ENCODE measurements at regions not wholly inside any gene's neighbourhood (a gene's known extent, or its start where the extent isn't known, plus 50 kb on each side); places are given as distances from the start of the nearest gene placed in this dataset.
A peak's percentile ranks its signal among the peaks of the same experiment; 100 is the strongest.

GRCh38 chr1:4127592-4128140 lies 227.6 kb upstream of the C1orf174 start:
- Histone ChIP-seq H3K4me1 (ENCODE audit: control insufficient read depth, insufficient read depth, low read length) (no peaks in the 10 kb centered on the region), H3K27ac (ENCODE audit: low read length) (no peak overlapping the region), H3K27me3 (ENCODE audit: control insufficient read depth, insufficient read depth, low read length) (peaks cover 2% of the 10 kb centered on the region; the same call in 1 of the 2 replicates), H3K36me3 (ENCODE audit: control insufficient read depth, insufficient read depth, low read length) (no peaks in the 10 kb centered on the region), H3K4me3 (ENCODE audit: low read depth in 2 of 2, low read length in 2 of 2) (no peak overlapping the region), H3K9me3 (ENCODE audit: control insufficient read depth, insufficient read depth, low read depth, low read length) (no peaks in the 10 kb centered on the region)
- in situ Hi-C loops (cut with HindIII; ENCODE audit: low pct_unique_long_range_greater_than_20kb, low sequenced_read_pairs) (no loop called here), intact Hi-C loops (cut with micrococcal nuclease; ENCODE audit: unreplicated experiment) (no loop called here)
- no TSS peak for BruUV-seq (replicated peaks)
- peak; percentile 39; the same call in 1 of the 2 replicates for ATAC-seq
- CTCF ChIA-PET: no interaction called here
- no peak for DNase-seq (ENCODE audit: low read depth, low spot score)
- POLR2A ChIA-PET: no interaction called here
- TF ChIP-seq TCF7L2 (IDR thresholded peaks at IDR 0.05; ENCODE audit: low read depth, low read length): no peak
- TF ChIP-seq, protein P1, sequence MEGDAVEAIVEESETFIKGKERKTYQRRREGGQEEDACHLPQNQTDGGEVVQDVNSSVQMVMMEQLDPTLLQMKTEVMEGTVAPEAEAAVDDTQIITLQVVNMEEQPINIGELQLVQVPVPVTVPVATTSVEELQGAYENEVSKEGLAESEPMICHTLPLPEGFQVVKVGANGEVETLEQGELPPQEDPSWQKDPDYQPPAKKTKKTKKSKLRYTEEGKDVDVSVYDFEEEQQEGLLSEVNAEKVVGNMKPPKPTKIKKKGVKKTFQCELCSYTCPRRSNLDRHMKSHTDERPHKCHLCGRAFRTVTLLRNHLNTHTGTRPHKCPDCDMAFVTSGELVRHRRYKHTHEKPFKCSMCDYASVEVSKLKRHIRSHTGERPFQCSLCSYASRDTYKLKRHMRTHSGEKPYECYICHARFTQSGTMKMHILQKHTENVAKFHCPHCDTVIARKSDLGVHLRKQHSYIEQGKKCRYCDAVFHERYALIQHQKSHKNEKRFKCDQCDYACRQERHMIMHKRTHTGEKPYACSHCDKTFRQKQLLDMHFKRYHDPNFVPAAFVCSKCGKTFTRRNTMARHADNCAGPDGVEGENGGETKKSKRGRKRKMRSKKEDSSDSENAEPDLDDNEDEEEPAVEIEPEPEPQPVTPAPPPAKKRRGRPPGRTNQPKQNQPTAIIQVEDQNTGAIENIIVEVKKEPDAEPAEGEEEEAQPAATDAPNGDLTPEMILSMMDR (IDR thresholded peaks at IDR 0.05): no peak
- no peak for TF ChIP-seq SIN3A (IDR thresholded peaks at IDR 0.05; ENCODE audit: borderline replicate concordance, insufficient read depth, low read depth, low read length)

GRCh38 chr1:4128616-4129015 lies 228.5 kb upstream of the C1orf174 start:
- H3K27me3 ChIP-seq (ENCODE audit: control insufficient read depth, insufficient read depth, low read length): peaks cover 2% of the 10 kb centered on the region; the same call in 1 of the 2 replicates
- POLR2A ChIA-PET: no interaction called here
- BruUV-seq (replicated peaks): no TSS peak

More at GRCh38 chr1:4128616-4129015, 228.5 kb upstream of the C1orf174 start:
- ATAC-seq: no peak
- no peak for DNase-seq (ENCODE audit: low read depth, low spot score)
- no peak overlapping the region for H3K4me3 ChIP-seq (ENCODE audit: low read depth in 2 of 2, low read length in 2 of 2)
- H3K9me3 ChIP-seq (ENCODE audit: control insufficient read depth, insufficient read depth, low read depth, low read length): no peaks in the 10 kb centered on the region
- intact Hi-C loops (cut with micrococcal nuclease; ENCODE audit: unreplicated experiment): no loop called here
- in situ Hi-C loops (cut with HindIII; ENCODE audit: low pct_unique_long_range_greater_than_20kb, low sequenced_read_pairs): no loop called here
- no peaks in the 10 kb centered on the region for H3K36me3 ChIP-seq (ENCODE audit: control insufficient read depth, insufficient read depth, low read length)
- CTCF ChIA-PET: no interaction called here
- H3K4me1 ChIP-seq (ENCODE audit: control insufficient read depth, insufficient read depth, low read length): no peaks in the 10 kb centered on the region
- no peak overlapping the region for H3K27ac ChIP-seq (ENCODE audit: low read length)
- TF ChIP-seq, protein P1 (IDR thresholded peaks at IDR 0.05): no peak
- TF ChIP-seq REST (IDR thresholded peaks at IDR 0.05; ENCODE audit: insufficient read depth in 1 of 2, low read depth in 2 of 2, low read length in 1 of 2) (no peak), POLR2AphosphoS5 (IDR thresholded peaks at IDR 0.05; ENCODE audit: low read depth, low read length) (no peak), SIN3A (IDR thresholded peaks at IDR 0.05; ENCODE audit: borderline replicate concordance, insufficient read depth, low read depth, low read length) (no peak), TCF7L2 (IDR thresholded peaks at IDR 0.05; ENCODE audit: low read depth, low read length) (no peak)

Data from Panc1 (cell line).